GM21723 (cell line): ENCODE measurements at regions not wholly inside any gene's neighbourhood (a gene's known extent, or its start where the extent isn't known, plus 50 kb on each side); places are given as distances from the start of the nearest gene placed in this dataset.
"Not testable (repeated sequence)": the region's sequence is repeated elsewhere in the genome, so short reads cannot be mapped to it uniquely, and the experiment has no call there.

Source experiments
- ATAC-seq: cut with Tn5 transposase; IDR thresholded peaks from one replicate; pipeline ENCODE4 v1.9.1; 2021; ENCODE audit warnings: mild to moderate bottlenecking, moderate library complexity; ENCODE audit not compliant: unreplicated experiment

DNA sequence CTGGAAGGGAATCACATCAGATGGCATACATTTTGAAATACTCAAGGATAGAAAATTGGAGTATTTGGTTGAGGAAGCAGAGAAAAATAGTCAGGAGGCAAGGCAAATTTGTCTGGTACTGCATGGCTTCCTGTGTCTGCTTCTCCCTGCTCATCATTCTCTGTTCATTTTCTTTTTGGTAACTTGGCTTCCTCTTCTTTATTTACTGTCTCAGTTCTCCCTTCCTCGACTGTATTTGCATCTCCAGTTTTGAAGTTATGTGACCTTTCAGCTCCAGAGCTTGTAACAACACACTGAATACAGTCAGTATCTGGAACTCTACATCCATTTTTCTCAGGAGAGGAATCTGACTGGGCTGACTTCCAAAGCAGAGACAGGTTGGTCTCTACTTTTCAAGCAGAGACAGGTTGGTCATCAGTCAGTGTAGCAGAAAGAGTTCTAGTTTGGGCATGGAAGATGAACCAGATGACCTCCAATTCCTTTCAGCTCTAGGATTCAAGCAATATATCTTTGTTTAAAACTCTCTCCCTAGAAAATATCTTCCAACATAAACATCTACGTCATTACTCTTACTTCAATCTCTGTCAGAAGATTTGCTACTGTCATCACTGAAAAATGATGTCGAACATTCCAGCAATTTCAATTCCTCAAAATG is 571.2 kb downstream of the ADGRL2 start:
- no peak for ATAC-seq

- ATAC-seq = no peak
Measured at GRCh38 chr1:82367456-82367855, 566.7 kb downstream of the ADGRL2 start.

DNA sequence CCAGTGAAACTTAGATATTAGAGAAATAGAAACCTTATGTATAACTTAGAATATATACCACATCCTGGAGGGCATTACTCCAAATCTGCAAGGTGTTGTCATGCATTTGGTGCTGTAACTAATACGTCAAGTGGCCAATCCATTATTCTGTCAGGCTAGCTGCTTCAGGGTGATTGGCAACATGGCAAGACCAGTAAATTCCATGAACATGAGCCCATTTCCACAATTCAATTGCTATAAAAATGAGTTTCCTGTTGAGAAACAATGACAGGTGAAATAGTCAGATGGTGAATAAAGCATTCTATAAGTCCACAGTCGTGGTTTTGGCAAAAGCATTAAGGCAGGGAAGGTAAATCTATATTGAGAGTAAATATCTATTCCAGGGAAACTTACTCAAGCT is 566.0 kb downstream of the ADGRL2 start:
- ATAC-seq = no peak

DNA sequence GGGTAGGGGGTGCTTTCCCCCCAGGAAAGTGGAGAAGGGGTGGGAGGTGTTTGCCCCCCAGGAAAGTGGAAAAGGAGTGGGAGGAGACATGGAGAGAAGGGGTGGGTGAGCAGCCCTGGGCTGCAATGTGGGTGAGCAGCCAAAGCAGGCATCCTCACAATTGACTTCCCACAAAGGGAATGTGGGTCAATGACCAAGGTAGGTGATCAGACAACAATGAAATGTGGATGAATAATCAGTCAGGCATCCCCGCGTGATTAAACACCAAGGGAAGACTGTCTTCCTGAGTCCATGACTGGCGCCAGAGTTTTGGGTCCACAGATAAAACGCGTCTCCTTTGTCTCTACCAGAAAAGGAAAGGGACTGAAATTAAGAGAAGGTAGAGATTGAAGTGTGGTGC is 558.8 kb downstream of the ADGRL2 start:
- ATAC-seq = not testable (repeated sequence)

DNA sequence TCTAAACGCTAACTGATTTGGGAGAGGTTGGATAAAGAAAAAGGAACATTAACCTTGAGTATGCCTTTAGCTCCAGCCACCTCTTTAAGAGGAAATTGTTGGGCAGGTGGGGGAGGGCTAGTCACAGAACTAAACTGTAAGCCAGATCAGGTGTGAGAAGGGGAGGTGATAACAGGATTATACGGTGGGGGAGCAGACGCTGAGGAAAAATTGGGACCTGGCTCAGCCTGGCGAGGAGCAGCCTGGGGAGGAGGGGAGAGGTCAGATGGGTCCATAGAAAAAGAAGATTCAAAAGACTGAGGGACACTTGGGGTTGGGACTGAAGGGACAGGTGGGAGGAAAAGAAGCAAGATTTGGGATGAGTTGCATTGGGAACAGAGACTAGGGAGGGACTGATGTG is 558.0 kb downstream of the ADGRL2 start:
- ATAC-seq = not testable (repeated sequence)

DNA sequence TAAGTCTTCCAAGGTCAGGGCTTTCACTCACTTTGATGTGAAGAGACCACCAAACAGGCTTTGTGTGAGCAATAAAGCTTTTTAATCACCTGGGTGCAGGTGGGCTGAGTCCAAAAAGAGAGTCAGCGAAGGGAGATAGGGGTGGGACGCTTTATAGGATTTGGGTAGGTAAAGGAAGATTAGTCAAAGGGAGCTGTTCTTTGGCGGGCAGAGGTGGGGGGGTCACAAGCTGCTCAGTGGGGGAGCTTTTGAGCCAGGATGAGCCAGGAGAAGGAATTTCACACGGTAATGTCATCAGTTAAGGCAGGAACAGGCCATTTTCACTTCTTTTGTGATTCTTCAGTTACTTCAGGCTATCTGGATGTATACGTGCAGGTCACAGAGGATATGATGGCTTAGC is 553.8 kb downstream of the ADGRL2 start:
- not testable (repeated sequence) for ATAC-seq

- ATAC-seq = no peak
Measured at GRCh38 chr1:82348487-82348886, 547.8 kb downstream of the ADGRL2 start.

- no peak for ATAC-seq
Measured at GRCh38 chr1:82346141-82346540, 545.4 kb downstream of the ADGRL2 start.

GRCh38 chr1:82343381-82343780 is 542.6 kb downstream of the ADGRL2 start:
- no peak for ATAC-seq

- ATAC-seq = no peak
Measured at GRCh38 chr1:82337635-82338034, 536.9 kb downstream of the ADGRL2 start.

DNA sequence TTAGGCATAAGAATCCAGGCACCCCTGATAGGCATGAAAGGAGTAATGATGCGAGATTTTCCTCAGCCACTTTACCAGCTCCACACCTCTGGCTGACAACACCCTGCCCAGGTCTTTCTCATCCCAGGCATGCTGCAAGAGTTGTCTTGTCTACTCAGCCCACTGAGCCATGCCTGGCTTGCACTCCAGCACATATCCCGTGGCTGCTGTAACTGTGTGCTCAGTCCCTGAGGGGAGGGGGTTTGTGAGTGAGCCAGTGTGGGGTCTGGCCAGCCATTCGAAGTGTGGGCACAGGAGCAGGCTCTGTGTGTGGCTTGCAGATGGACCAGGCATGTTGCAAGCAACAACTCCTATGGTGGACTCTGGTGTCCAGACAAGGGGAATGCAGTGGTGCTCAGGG is 529.6 kb downstream of the ADGRL2 start:
- no peak for ATAC-seq

- ATAC-seq = no peak
Measured at GRCh38 chr1:82329226-82329625, 528.5 kb downstream of the ADGRL2 start.

- no peak for ATAC-seq
Measured at GRCh38 chr1:82323144-82323841, 522.6 kb downstream of the ADGRL2 start.

- ATAC-seq = no peak
Measured at GRCh38 chr1:82321794-82322193, 521.1 kb downstream of the ADGRL2 start.

DNA sequence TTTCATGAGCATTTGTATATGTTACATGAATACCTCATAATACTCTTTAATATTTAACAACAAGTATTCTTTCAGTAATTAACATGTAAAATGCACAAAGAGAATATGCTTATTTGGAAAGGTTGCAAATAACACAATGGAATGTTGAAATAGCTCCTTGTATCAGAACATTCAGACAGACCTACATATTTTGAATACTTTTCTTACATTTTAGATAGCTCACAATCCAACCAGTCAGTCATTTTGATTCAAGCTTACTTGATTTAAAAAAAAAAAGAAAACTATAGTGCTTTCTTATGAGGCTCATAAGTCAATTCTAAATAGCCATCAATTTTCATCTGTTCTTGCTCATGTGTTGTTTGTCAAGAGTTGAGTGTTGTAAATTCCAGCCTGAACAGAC is 518.8 kb downstream of the ADGRL2 start:
- no peak for ATAC-seq

GRCh38 chr1:82318921-82319320 is 518.2 kb downstream of the ADGRL2 start:
- no peak for ATAC-seq

DNA sequence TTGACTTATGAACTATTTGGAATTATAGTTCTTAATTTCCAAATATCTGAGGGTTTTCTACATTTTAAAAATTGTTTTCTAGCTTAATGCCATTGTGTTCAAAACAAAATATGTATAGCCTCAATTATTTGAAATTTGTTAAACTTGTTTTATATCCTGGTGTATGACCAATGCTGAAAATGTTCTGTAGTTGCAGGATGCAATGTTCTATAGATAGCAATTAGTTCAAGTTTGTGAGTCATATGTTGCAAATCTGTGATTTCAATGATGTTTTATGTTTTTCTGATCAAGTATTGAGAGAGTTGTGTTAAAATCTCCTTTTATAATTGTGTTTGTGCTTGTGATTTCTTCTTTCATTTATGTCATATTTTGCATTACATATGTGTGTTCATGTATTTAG is 517.5 kb downstream of the ADGRL2 start:
- no peak for ATAC-seq

DNA sequence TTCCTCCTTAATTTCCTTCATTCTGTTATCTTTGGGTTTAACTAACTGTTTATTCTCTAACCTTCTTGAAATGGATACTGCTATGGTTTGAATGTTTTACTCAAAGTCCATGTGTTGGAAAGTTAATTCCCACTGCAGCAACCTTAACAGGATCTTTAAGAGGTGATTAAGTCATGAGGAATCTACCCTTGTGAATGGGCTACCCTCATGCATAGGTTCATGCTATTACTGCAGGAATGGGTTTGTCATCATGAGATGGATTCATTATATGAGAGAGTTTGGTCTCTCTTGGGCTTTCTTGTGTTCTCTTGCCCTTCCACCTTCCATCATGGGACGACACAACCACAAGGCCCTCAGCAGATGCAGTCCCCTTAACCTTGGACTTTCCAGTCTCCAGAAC is 516.9 kb downstream of the ADGRL2 start:
- no peak for ATAC-seq

DNA sequence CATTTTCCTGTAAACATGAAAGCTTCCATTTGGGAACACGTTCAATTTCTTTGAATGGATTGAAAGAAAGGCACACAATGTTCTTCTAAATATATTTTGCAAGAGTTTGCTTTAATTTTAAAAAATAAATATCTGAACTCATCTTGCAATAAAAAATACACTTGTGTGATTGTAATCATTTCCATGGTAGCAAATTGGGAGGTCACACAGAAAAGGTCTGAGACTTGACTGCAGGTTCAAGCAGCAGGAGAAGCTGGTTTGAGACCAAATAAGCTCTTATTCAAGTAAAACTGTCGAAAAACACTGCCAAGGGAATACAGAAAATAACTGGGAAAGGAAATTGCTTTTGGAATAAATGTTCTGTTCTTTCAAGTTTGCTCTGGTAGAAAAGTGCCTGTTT is 498.9 kb downstream of the ADGRL2 start:
- no peak for ATAC-seq

DNA sequence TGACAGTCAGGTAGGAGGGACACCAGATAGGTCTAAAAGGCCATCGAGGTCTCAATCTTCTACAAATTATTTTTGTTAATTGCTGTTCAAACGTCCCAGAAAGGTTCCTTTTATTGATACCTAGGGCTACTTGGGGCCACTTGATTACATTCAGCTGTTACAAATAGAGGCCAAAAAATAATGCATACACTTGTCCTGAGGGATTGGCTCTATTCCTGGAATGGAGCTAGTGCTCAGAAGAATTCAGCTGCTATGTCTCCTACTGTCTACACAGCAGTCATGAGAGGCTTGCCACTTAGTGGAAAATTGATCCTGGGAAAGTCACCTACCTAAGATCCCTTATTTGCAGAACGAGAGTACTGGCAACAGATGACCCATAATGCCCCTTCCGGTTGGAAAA is 498.3 kb downstream of the ADGRL2 start:
- ATAC-seq = no peak

DNA sequence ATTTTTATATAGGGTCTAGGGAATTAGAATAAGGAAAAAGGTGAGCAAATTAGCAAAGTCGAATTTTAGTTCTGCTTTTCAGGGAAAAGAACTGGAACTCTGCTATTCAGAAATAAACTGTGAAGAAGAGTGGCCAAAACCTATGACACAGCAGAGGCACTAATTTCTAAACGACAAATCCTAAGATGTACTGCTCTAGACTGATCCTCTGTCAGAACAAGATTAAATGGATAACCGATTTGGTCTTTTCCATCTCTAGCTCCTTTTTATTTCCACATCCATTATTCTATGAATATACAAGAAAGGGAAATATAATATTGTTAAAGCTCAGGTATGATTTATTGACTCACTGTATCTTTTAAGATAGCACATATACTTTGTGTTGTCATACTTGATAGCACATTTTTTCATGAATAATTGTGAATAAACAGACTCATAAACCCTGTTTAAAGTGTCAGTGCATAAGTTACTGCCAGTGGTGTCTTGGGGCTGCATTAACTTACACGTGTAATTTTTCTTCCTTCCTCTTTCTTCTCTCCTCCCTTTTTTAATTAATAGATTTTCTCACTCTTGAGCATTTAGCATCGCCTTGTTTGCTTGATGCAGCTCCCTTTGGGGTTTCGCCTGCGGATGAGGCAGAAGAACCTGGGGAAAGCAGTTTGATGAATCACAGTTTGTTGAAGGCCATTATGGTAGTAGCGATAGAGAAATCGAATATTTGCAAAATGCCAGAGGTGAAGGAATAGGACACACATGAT is 496.6 kb downstream of the ADGRL2 start:
- ATAC-seq = no peak

GRCh38 chr1:82287556-82287955 is 486.8 kb downstream of the ADGRL2 start:
- ATAC-seq = no peak
